ENCODE measurements at regions not wholly inside any gene's neighbourhood (a gene's known extent, or its start where the extent isn't known, plus 50 kb on each side); places are given as distances from the start of the nearest gene placed in this dataset.

DNA sequence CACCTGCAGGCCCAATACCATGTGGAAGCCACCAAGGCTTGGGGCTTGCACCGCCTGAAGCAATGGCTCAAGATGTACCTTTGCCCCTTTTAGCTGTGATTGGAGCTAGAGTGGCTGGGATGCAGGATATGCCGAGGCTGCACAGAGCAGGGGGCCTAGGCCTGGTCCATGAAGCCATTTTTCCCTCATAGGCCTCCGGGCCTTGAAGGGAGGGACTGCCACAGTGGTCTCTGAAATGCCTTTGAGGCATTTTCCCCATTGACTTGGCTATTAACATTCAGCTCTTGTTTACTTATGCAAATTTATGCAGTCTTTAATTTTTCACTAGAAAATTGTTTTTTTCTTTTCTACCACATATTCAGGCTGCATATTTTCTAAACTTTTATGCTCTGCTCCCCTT, 203.2 kb upstream of the HHIP start:
- ChIA-PET POLR2A (no interaction called here), CTCF (ENCODE audit: low intra/inter-chr PET ratio, low total read pairs) (no interaction called here)
- BruUV-seq (replicated peaks) = no TSS peak
- no peaks in the 10 kb centered on the region for H3K79me2 ChIP-seq (ENCODE audit: insufficient read depth, low read length)
- intact Hi-C loops (cut with micrococcal nuclease; ENCODE audit: unreplicated experiment) (no loop called here), in situ Hi-C loops (cut with HindIII; ENCODE audit: extremely low pct_ligation_motif_present, low pct_unique_long_range_greater_than_20kb) (no loop called here)
- ATAC-seq (no peak), DNase-seq (ENCODE audit: low spot score) (no peak), FAIRE-seq (no peak)
- no peak overlapping the region for H3K27ac ChIP-seq (ENCODE audit: extremely low read length, insufficient read depth, low read length)
- no peaks in the 10 kb centered on the region; a peak in 1 of 5 replicates for H3K36me3 ChIP-seq (replicated peaks in 1 of 2; ENCODE audit: control insufficient read depth in 1 of 2, insufficient read depth in 2 of 2, low read length in 2 of 2)
- no peak overlapping the region for H3K4me2 ChIP-seq (ENCODE audit: low read depth, low read length)
- H3K27me3 ChIP-seq (ENCODE audit: control insufficient read depth in 1 of 2, insufficient read depth in 2 of 2, low read length in 2 of 2) = no peaks in the 10 kb centered on the region
- H4K20me1 ChIP-seq (ENCODE audit: insufficient read depth, low read length) = no peaks in the 10 kb centered on the region
- no peak overlapping the region for H3K9ac ChIP-seq (ENCODE audit: insufficient read depth, low read depth, low read length)
- no peak overlapping the region for H2AFZ ChIP-seq (ENCODE audit: low read length)
- no peak for TF ChIP-seq ZBTB38 (CRISPR knock-in tag; IDR thresholded peaks at IDR 0.05)
- TF ChIP-seq, protein P1, sequence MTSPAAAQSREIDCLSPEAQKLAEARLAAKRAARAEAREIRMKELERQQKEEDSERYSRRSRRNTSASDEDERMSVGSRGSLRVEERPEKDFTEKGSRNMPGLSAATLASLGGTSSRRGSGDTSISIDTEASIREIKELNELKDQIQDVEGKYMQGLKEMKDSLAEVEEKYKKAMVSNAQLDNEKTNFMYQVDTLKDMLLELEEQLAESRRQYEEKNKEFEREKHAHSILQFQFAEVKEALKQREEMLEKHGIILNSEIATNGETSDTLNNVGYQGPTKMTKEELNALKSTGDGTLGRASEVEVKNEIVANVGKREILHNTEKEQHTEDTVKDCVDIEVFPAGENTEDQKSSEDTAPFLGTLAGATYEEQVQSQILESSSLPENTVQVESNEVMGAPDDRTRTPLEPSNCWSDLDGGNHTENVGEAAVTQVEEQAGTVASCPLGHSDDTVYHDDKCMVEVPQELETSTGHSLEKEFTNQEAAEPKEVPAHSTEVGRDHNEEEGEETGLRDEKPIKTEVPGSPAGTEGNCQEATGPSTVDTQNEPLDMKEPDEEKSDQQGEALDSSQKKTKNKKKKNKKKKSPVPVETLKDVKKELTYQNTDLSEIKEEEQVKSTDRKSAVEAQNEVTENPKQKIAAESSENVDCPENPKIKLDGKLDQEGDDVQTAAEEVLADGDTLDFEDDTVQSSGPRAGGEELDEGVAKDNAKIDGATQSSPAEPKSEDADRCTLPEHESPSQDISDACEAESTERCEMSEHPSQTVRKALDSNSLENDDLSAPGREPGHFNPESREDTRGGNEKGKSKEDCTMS (CRISPR knock-in tag; conservative IDR thresholded peaks at IDR 0.05) = no peak
- no peak for TF ChIP-seq BCL6 (CRISPR knock-in tag; IDR thresholded peaks at IDR 0.05)
- no peak for TF ChIP-seq KDM4B (CRISPR knock-in tag; IDR thresholded peaks at IDR 0.05)
- no peak for TF ChIP-seq ZNF253 (CRISPR knock-in tag; IDR thresholded peaks at IDR 0.05; ENCODE audit: borderline replicate concordance)
- no peak for TF ChIP-seq HOXA5 (CRISPR knock-in tag; IDR thresholded peaks at IDR 0.05)
- TF ChIP-seq, protein P2, sequence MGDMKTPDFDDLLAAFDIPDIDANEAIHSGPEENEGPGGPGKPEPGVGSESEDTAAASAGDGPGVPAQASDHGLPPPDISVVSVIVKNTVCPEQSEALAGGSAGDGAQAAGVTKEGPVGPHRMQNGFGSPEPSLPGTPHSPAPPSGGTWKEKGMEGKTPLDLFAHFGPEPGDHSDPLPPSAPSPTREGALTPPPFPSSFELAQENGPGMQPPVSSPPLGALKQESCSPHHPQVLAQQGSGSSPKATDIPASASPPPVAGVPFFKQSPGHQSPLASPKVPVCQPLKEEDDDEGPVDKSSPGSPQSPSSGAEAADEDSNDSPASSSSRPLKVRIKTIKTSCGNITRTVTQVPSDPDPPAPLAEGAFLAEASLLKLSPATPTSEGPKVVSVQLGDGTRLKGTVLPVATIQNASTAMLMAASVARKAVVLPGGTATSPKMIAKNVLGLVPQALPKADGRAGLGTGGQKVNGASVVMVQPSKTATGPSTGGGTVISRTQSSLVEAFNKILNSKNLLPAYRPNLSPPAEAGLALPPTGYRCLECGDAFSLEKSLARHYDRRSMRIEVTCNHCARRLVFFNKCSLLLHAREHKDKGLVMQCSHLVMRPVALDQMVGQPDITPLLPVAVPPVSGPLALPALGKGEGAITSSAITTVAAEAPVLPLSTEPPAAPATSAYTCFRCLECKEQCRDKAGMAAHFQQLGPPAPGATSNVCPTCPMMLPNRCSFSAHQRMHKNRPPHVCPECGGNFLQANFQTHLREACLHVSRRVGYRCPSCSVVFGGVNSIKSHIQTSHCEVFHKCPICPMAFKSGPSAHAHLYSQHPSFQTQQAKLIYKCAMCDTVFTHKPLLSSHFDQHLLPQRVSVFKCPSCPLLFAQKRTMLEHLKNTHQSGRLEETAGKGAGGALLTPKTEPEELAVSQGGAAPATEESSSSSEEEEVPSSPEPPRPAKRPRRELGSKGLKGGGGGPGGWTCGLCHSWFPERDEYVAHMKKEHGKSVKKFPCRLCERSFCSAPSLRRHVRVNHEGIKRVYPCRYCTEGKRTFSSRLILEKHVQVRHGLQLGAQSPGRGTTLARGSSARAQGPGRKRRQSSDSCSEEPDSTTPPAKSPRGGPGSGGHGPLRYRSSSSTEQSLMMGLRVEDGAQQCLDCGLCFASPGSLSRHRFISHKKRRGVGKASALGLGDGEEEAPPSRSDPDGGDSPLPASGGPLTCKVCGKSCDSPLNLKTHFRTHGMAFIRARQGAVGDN (CRISPR knock-in tag; IDR thresholded peaks at IDR 0.05) = no peak
- TF ChIP-seq ISX (CRISPR knock-in tag; conservative IDR thresholded peaks at IDR 0.05) = no peak
- 6% methylated on average over 3 of the region's 3 CpGs for WGBS (ENCODE audit: low lambda C conversion rate)
- no peaks in the 10 kb centered on the region for H3K9me3 ChIP-seq (ENCODE audit: low read length)
- no peaks in the 10 kb centered on the region for H3K4me1 ChIP-seq (ENCODE audit: insufficient read depth, low read length)
- no peak overlapping the region for H3K4me3 ChIP-seq (replicated peaks in 1 of 3; ENCODE audit: insufficient read depth in 1 of 3, low read depth in 2 of 3, low read length in 3 of 3)
